ENCODE measurements at regions not wholly inside any gene's neighbourhood (a gene's known extent, or its start where the extent isn't known, plus 50 kb on each side); places are given as distances from the start of the nearest gene placed in this dataset.

DNA sequence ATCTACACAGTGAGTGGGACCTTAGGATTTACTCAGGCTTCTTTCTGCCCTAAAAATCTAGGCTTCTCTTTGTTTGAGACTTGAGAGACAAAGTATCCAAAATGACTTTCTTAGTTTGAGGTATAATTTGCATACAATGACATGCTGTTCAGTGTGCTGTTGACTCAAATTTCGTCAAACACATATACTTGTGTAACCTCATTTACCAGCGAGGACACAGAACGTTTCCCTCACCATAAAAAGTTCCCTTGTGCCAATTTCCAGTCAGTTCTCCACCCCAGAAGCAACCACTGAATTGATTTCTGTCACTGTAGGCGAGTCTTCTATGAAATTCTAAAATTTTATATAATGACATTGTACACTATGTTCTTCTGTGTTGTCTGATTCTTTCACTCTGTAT lies 68.0 kb upstream of the MAF start:
- no peak for DNase-seq (ENCODE audit: extremely low read depth, low read depth)
- TF ChIP-seq, protein P1, sequence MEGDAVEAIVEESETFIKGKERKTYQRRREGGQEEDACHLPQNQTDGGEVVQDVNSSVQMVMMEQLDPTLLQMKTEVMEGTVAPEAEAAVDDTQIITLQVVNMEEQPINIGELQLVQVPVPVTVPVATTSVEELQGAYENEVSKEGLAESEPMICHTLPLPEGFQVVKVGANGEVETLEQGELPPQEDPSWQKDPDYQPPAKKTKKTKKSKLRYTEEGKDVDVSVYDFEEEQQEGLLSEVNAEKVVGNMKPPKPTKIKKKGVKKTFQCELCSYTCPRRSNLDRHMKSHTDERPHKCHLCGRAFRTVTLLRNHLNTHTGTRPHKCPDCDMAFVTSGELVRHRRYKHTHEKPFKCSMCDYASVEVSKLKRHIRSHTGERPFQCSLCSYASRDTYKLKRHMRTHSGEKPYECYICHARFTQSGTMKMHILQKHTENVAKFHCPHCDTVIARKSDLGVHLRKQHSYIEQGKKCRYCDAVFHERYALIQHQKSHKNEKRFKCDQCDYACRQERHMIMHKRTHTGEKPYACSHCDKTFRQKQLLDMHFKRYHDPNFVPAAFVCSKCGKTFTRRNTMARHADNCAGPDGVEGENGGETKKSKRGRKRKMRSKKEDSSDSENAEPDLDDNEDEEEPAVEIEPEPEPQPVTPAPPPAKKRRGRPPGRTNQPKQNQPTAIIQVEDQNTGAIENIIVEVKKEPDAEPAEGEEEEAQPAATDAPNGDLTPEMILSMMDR (IDR thresholded peaks at IDR 0.05; ENCODE audit: low read depth, low read length, missing control alignments): no peak
- H3K4me3 ChIP-seq (replicated peaks; ENCODE audit: low read depth, low read length): no peak overlapping the region

DNA sequence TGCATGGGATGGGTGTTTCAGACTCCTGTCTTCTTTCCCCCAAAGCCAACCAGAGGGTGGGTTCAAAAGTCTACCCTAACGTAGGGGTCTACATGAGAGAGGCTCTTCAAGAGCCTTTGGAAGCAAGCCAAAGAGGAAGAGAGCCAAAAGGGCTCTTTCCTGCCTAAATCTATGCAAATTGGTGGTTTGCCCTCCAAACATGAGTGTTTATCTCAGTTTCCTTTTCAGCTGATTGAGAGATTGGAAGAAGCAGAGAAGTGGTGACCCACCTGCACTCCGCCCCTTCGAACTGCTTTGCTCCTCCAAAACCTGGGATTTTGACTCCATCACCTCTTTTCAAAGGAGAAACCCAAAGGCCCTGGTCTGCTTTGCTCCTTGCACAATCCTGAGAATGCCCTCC lies 65.4 kb upstream of the MAF start:
- no peak overlapping the region for H3K4me3 ChIP-seq (replicated peaks; ENCODE audit: low read depth, low read length)
- TF ChIP-seq, protein P1 (IDR thresholded peaks at IDR 0.05; ENCODE audit: low read depth, low read length, missing control alignments): no peak
- no peak for DNase-seq (ENCODE audit: extremely low read depth, low read depth)

DNA sequence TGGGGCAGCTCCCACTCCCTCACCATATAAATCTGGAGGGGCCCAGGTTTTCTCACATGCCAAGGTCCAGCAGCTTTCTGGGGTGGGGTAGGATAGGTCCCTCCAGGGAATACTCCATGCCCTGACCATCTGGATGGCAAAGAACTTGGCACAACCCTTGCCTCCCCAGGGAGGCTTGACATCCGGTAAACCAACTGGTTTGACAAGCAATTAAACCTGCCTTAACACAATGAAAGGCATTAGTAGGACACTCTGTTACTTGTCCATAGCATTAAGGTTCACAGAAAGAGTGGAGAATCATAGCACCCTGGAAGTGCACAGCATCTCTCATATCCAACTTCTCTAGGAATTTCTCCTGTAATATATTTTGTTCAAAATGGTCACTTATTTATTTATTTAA lies 63.9 kb upstream of the MAF start:
- TF ChIP-seq, protein P1 (IDR thresholded peaks at IDR 0.05; ENCODE audit: low read depth, low read length, missing control alignments): no peak
- no peak for DNase-seq (ENCODE audit: extremely low read depth, low read depth)

DNA sequence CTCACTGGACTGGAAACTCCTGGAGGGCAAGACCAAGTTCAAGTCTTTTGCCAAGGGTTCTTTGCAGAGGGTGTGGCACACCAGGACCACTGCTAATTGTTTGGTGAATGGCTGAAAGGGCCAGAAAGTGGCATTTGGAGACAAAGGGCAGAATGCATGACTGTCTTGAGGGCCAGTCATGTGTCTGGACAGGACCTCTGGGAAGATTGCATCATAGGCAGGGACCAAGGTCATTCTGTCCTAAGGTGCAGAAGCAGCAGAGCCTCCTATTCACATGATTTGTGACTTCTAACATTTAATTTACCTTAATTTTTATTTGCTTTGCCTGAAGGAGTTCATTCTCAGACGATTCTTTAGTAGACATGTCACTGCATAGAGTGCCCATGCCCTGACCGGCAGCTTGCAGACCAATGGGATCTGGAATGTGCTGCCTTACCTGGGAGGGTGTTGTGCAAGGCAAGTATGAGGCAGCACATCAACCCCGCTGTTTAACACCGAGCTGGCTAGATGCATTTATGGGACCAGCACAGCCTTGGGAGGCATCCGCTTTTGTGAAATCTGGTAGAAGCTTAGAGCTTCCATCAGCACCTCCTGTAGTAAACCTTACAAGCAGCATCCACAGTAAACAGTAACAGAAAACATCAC lies 62.3 kb upstream of the MAF start:
- no peak for DNase-seq (ENCODE audit: extremely low read depth, low read depth)
- TF ChIP-seq, protein P1 (IDR thresholded peaks at IDR 0.05; ENCODE audit: low read depth, low read length, missing control alignments): no peak
- H3K4me3 ChIP-seq (replicated peaks; ENCODE audit: low read depth, low read length): no peak overlapping the region

More for the DNA sequence above, 63.9 kb upstream of the MAF start:
- H3K4me3 ChIP-seq (replicated peaks; ENCODE audit: low read depth, low read length): no peak overlapping the region

DNA sequence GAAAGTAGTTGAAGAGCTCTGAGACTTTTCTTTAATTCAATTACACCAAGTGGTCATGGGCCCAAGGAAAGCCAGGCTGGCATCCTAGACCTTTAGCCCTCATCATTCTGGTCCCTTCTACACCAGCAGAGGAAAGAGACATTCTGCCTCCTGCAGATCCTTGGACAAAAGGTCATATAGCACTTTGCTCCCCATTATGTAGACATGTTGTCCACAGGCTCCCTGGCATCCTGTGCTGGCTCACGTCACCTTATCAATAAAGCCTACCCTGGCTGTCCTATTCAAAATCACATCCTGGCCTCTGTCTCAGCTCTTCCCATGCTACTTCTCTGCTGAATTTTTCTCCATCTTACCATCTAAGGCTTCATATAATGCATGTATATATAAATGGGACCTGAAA lies 61.6 kb upstream of the MAF start:
- H3K4me3 ChIP-seq (replicated peaks; ENCODE audit: low read depth, low read length): no peak overlapping the region
- TF ChIP-seq, protein P1 (IDR thresholded peaks at IDR 0.05; ENCODE audit: low read depth, low read length, missing control alignments): no peak
- no peak for DNase-seq (ENCODE audit: extremely low read depth, low read depth)

DNA sequence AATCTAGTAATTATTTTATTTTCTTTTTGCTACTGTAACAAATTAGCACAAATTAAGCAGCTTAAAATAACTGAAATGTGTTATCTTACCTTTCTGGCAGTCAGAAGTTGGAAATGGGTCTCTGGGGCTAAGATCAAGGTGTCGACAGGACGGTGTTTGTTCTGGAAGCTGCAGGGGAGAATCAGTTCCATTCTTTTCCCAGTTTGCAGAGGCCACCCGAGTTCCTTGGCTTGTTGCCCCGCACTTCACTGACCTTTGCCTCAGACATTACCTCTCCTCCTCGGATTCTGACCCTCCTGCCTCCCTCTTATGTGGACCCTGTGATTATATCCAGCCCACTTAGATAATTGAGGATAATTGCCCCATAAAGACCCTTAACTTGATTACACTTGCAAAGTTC lies 61.0 kb upstream of the MAF start:
- H3K4me3 ChIP-seq (replicated peaks; ENCODE audit: low read depth, low read length): no peak overlapping the region
- TF ChIP-seq, protein P1 (IDR thresholded peaks at IDR 0.05; ENCODE audit: low read depth, low read length, missing control alignments): no peak

DNA sequence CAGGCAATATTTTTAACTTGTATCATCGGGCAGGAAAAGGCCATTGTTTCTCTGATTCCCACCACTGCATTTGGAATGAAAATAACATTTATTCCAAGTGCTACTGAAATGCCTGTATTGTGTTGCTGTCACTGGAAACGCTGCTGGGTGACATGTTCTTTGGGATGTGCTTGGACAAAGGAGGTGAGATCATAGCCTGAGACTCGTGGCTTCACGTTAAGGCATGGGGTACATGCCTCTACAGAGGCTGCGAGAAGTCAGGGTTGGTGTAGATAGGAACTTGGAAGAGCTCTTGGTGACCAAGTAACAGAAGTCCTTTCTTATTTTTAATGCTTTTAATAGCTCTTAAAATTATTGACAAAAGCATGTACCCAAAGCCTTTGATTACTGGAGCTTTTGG lies 58.8 kb upstream of the MAF start:
- no peak for DNase-seq (ENCODE audit: extremely low read depth, low read depth)
- TF ChIP-seq, protein P1 (IDR thresholded peaks at IDR 0.05; ENCODE audit: low read depth, low read length, missing control alignments): no peak
- no peak overlapping the region for H3K4me3 ChIP-seq (replicated peaks; ENCODE audit: low read depth, low read length)

More for the DNA sequence above, 61.0 kb upstream of the MAF start:
- DNase-seq (ENCODE audit: extremely low read depth, low read depth): no peak
